K562 (cell line): ENCODE measurements at regions not wholly inside any gene's neighbourhood (a gene's known extent, or its start where the extent isn't known, plus 50 kb on each side); places are given as distances from the start of the nearest gene placed in this dataset.

Source experiments
- ATAC-seq: fragments of 200-7000 bp; cut with Tn5 transposase; 3 replicates; pipeline ENCODE4 v1.9.1; 2020; ENCODE audit warnings: moderate library complexity
- BruUV-seq: library from RNA; stranded (reverse); fragments of 400-500 nt; replicated peaks from 2 replicates; lab custom pipeline; 2021; lab: Mats Ljungman, UMichigan
- CTCF ChIA-PET: fragments of 300-600 bp; formaldehyde crosslinking; extraction: SDS; loops from one replicate; lab custom pipeline; 2021; ENCODE audit warnings: low intra/inter-chr PET ratio; lab: Yijun Ruan, JAX
- POLR2A ChIA-PET: fragments of 300-600, 350-650 bp; sonication (Branson Sonifier 250); formaldehyde crosslinking; extraction: SDS; loops from one replicate; lab custom pipeline; 2021; ENCODE audit warnings: antibody characterized with exemption, inconsistent platforms; lab: Yijun Ruan, JAX
- DNase-seq, 4 experiments: peaks; one replicate each; pipeline versions ENCODE4 v3.0.0 to v3.0.0-alpha.2; 2011 to 2018; ENCODE audit warnings: low spot score in 3 of 4, mixed read lengths in 3 of 4; ENCODE audit errors: extremely low read depth in 1 of 4
- FAIRE-seq: peaks from 2 replicates; lab custom pipeline; 2011; peaks lifted over from hg19 to GRCh38; lab: Jason Lieb, UNC
- H2AFZ ChIP-seq: 2 replicates; pipeline ENCODE4 v1.6.0; 2011; ENCODE audit warnings: low read depth, low read length, control low read depth, inconsistent platforms
- H3K27ac ChIP-seq: fragments of 200-600 bp; 3 replicates; pipeline ENCODE4 v1.8.0; 2011; ENCODE audit warnings: low read depth, mild to moderate bottlenecking, control low read depth, inconsistent platforms, low read length, moderate library complexity, mixed read lengths; ENCODE audit errors: extremely low read depth
- H3K27me3 ChIP-seq, 2 experiments: fragments of 300-600 bp in 1 of 2; 2 replicates in 1 of 2; 3 replicates in 1 of 2; pipeline versions ENCODE4 v1.6.0 to v1.8.0; 2011; ENCODE audit warnings: inconsistent platforms in 2 of 2, low read length in 2 of 2, mild to moderate bottlenecking in 1 of 2, mixed read lengths in 1 of 2, moderate library complexity in 1 of 2; ENCODE audit not compliant: control insufficient read depth in 2 of 2, insufficient read depth in 2 of 2
- H3K36me3 ChIP-seq: fragments of 300-600 bp; 3 replicates; pipeline ENCODE4 v1.8.0; 2011; ENCODE audit warnings: mild to moderate bottlenecking, low read length, inconsistent platforms; ENCODE audit not compliant: control insufficient read depth, insufficient read depth
- H3K4me1 ChIP-seq, 2 experiments: fragments of 200-600 bp in 1 of 2; replicated peaks in 1 of 2; 2 replicates in 1 of 2; 3 replicates in 1 of 2; pipeline versions ENCODE4 v1.5.1 to v1.8.0; 2011; ENCODE audit warnings: inconsistent platforms in 2 of 2, low read length in 2 of 2, mild to moderate bottlenecking in 1 of 2, mixed read lengths in 1 of 2, moderate library complexity in 1 of 2; ENCODE audit not compliant: control insufficient read depth in 2 of 2, insufficient read depth in 2 of 2
- H3K4me2 ChIP-seq: 2 replicates; pipeline ENCODE4 v1.6.1; 2011; ENCODE audit warnings: low read length, control low read depth, inconsistent platforms, mixed read lengths; ENCODE audit not compliant: insufficient read depth
- H3K4me3 ChIP-seq: fragments of 200-600 bp; sonication (generic), shearing (Covaris generic); 2 replicates; pipeline ENCODE4 v1.5.1; 2016; ENCODE audit warnings: control low read depth, inconsistent platforms
- H3K79me2 ChIP-seq: fragments of 200-600 bp; 3 replicates; pipeline ENCODE4 v1.8.0; 2011; ENCODE audit warnings: low read length, inconsistent platforms; ENCODE audit not compliant: control insufficient read depth, insufficient read depth
- H3K9ac ChIP-seq, 2 experiments: 2 replicates each; pipeline versions ENCODE4 v1.6.0 to v1.6.1; 2011; ENCODE audit warnings: low read depth in 2 of 2, low read length in 2 of 2, control low read depth in 1 of 2, inconsistent platforms in 1 of 2, mild to moderate bottlenecking in 1 of 2, mixed read lengths in 1 of 2; ENCODE audit not compliant: insufficient read depth in 1 of 2
- H3K9me1 ChIP-seq: one replicate; pipeline ENCODE4 v1.6.0; 2011; ENCODE audit warnings: inconsistent platforms, mild to moderate bottlenecking, low read length, moderate library complexity; ENCODE audit not compliant: control insufficient read depth, insufficient read depth
- H3K9me3 ChIP-seq: replicated peaks from 2 replicates; pipeline ENCODE4 v1.5.1; 2011; ENCODE audit warnings: low read depth, low read length, inconsistent platforms; ENCODE audit not compliant: control insufficient read depth, insufficient read depth
- H4K20me1 ChIP-seq: replicated peaks from 2 replicates; pipeline ENCODE4 v1.6.1; 2011; ENCODE audit warnings: low read length, inconsistent platforms, mixed read lengths; ENCODE audit not compliant: control insufficient read depth, insufficient read depth
- BRD4 ChIP-seq: fragments of 200-600 bp; sonication (generic); IDR thresholded peaks from 2 replicates; pipeline ENCODE4 v1.6.1; 2017; ENCODE audit warnings: inconsistent platforms
- CAMTA2 ChIP-seq: fragments of 250-450 bp; sonication (Bioruptor Pico); conservative IDR thresholded peaks from 2 replicates; pipeline ENCODE4 v1.5.1; 2022
- CBFA2T2 ChIP-seq: fragments of 450-650 bp; conservative IDR thresholded peaks from 2 replicates; pipeline ENCODE4 v1.6.1; 2017; ENCODE audit warnings: mild to moderate bottlenecking
- CBX3 ChIP-seq, 2 experiments: IDR thresholded peaks; 1 replicate in 1 of 2; 2 replicates in 1 of 2; pipeline ENCODE4 v1.6.1; 2012; ENCODE audit warnings: inconsistent platforms in 2 of 2, low read length in 2 of 2, borderline replicate concordance in 1 of 2, control low read depth in 1 of 2
- IRF2 ChIP-seq: sonication (generic); formaldehyde crosslinking; IDR thresholded peaks from 2 replicates; pipeline ENCODE4 v1.8.1; 2022; ENCODE audit warnings: mild to moderate bottlenecking, missing genetic modification reagents
- MAFK ChIP-seq: IDR thresholded peaks from 2 replicates; pipeline ENCODE4 v1.6.1; 2011; ENCODE audit warnings: low read length, improper control_type of control experiment
- NONO ChIP-seq, 2 experiments: fragments of 200-400 bp in 1 of 2; fragments of 450-650 bp in 1 of 2; formaldehyde crosslinking in 1 of 2; IDR thresholded peaks; 2 replicates each; pipeline ENCODE4 v1.6.1; 2017; ENCODE audit warnings: low read depth in 2 of 2, mild to moderate bottlenecking in 2 of 2, moderate library complexity in 2 of 2, low read length in 1 of 2
- NR2C2 ChIP-seq, 2 experiments: fragments of 200-800 bp in 1 of 2; sonication (Bioruptor generic) in 1 of 2; sonication (generic) in 1 of 2; formaldehyde crosslinking in 1 of 2; IDR thresholded peaks; 2 replicates each; pipeline versions ENCODE4 v1.6.1 to v1.8.0; 2016 to 2022; ENCODE audit warnings: mild to moderate bottlenecking in 1 of 2, missing compliant biosample characterization in 1 of 2, missing genetic modification characterization in 1 of 2, missing genetic modification reagents in 1 of 2
- RFX1 ChIP-seq: fragments of 450-650 bp; IDR thresholded peaks from 2 replicates; pipeline ENCODE4 v1.6.1; 2016; ENCODE audit warnings: mild to moderate bottlenecking, moderate library complexity
- ZC3H8 ChIP-seq: fragments of 450-650 bp; IDR thresholded peaks from 2 replicates; pipeline ENCODE4 v1.6.1; 2017
- ZNF778 ChIP-seq: fragments of 450-650 bp; formaldehyde crosslinking; IDR thresholded peaks from 2 replicates; pipeline ENCODE4 v1.4.0; 2020; ENCODE audit warnings: mild to moderate bottlenecking, moderate library complexity
- WGBS: fragments of 100-300 bp; shearing (Covaris generic); methylation state at CpG from one replicate; pipeline ENCODE4 v1.1.6; 2016; ENCODE audit warnings: low coverage, mixed read lengths; ENCODE audit not compliant: insufficient coverage; ENCODE audit errors: missing lambda C conversion rate; 5-methylcytosine and 5-hydroxymethylcytosine counted together
- in situ Hi-C: fragments of 300-500 bp; cut with MboI; formaldehyde crosslinking; loops from 4 replicates; pipeline ENCODE4 v1.15.0; 2018; ENCODE audit warnings: inconsistent platforms, mixed read lengths
- intact Hi-C: fragments of 100-400 bp; cut with micrococcal nuclease; formaldehyde crosslinking; loops from 2 replicates; pipeline ENCODE4 v1.14.2; 2022
- TF ChIP-seq, protein P1 (sequence below): sonication (generic); formaldehyde crosslinking; IDR thresholded peaks from 2 replicates; pipeline ENCODE4 v1.8.0; 2022; ENCODE audit warnings: mild to moderate bottlenecking, missing genetic modification reagents, borderline replicate concordance
- TF ChIP-seq, protein P2 (sequence below): fragments of 250-450 bp; sonication (Bioruptor Pico); IDR thresholded peaks from 2 replicates; pipeline ENCODE4 v1.8.0; 2021; ENCODE audit warnings: borderline replicate concordance, mild to moderate bottlenecking, moderate library complexity; ENCODE audit not compliant: poor library complexity, severe bottlenecking
- TF ChIP-seq, protein P3 (sequence below): fragments of 450-650 bp; IDR thresholded peaks from 2 replicates; pipeline ENCODE4 v1.6.1; 2016; ENCODE audit warnings: missing biosample characterization, missing genetic modification characterization

DNA sequence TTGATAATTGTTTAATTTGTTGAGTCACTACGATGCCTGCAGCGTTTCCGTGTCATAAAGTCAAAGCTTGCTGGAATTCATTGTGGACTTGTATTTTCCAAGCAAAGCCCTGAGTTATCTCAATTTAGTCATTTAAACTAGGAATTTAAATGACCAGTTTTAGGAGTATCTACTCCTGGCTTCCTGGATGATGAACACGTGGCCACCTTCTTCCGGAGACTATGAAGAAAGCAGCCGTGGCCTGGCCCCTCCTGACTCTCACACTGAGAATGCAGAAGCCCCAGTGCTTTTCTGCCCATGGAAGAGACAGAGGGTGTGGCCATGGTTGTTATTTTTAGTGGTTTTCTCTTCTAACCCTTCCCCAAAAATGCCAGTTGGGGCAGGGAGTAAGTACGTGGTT is 250.7 kb upstream of the GATB start (continued):
- TF ChIP-seq, protein P1, sequence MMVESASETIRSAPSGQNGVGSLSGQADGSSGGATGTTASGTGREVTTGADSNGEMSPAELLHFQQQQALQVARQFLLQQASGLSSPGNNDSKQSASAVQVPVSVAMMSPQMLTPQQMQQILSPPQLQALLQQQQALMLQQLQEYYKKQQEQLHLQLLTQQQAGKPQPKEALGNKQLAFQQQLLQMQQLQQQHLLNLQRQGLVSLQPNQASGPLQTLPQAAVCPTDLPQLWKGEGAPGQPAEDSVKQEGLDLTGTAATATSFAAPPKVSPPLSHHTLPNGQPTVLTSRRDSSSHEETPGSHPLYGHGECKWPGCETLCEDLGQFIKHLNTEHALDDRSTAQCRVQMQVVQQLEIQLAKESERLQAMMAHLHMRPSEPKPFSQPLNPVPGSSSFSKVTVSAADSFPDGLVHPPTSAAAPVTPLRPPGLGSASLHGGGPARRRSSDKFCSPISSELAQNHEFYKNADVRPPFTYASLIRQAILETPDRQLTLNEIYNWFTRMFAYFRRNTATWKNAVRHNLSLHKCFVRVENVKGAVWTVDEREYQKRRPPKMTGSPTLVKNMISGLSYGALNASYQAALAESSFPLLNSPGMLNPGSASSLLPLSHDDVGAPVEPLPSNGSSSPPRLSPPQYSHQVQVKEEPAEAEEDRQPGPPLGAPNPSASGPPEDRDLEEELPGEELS (CRISPR knock-in tag): no peak
- no peak for TF ChIP-seq CBX3 (IDR thresholded peaks at IDR 0.05; ENCODE audit: borderline replicate concordance in 1 of 2, low read length in 2 of 2)
- TF ChIP-seq, protein P2, sequence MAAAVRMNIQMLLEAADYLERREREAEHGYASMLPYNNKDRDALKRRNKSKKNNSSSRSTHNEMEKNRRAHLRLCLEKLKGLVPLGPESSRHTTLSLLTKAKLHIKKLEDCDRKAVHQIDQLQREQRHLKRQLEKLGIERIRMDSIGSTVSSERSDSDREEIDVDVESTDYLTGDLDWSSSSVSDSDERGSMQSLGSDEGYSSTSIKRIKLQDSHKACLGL (CRISPR knock-in tag): no peak

DNA sequence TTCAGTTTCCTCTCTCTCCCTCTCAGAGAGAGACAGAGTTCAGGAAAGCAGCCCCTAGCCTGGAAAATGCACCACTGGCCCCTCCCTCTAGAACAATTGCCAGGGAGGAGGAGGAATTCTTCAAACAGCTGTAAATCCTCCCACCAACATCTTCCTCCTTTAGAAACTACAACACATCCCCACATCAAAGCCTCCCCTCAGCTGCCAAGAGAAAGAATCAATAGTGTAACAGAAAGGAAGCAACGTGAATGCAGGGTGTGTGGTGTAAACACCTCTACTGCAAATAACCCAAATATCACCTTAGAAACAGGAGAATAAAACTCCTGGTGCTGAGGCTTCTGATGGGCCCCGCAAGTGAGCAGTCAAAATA is 249.9 kb upstream of the GATB start:
- Histone ChIP-seq H3K27me3 (no peaks in the 10 kb centered on the region), H3K36me3 (no peaks in the 10 kb centered on the region), H4K20me1 (no peaks in the 10 kb centered on the region), H3K9me3 (no peaks in the 10 kb centered on the region), H3K4me1 (no peaks in the 10 kb centered on the region), H3K79me2 (no peaks in the 10 kb centered on the region), H2AFZ (no peak overlapping the region), H3K9me1 (no peaks in the 10 kb centered on the region), H3K4me3 (no peak overlapping the region), H3K27ac (no peak overlapping the region), H3K9ac (no peak overlapping the region), H3K4me2 (no peak overlapping the region)
- BruUV-seq: no TSS peak
- intact Hi-C loops (no loop called here), in situ Hi-C loops (no loop called here)
- no peak for ATAC-seq
- ChIA-PET POLR2A (no interaction called here), CTCF (no interaction called here)
- no peak for FAIRE-seq
- WGBS: 0% methylated on average over 1 of the region's 2 CpGs
- no peak for DNase-seq
- TF ChIP-seq CAMTA2 (CRISPR knock-in tag) (no peak), ZC3H8 (no peak), MAFK (no peak), ZNF778 (CRISPR knock-in tag) (no peak), BRD4 (no peak), NR2C2 (CRISPR knock-in tag; IDR thresholded peaks at IDR 0.05) (no peak), NR2C2 (tag; IDR thresholded peaks at IDR 0.05) (no peak), RFX1 (no peak), IRF2 (CRISPR knock-in tag) (no peak), CBFA2T2 (no peak), NONO (IDR thresholded peaks at IDR 0.05; ENCODE audit: low read depth in 2 of 2, low read length in 1 of 2) (no peak)
- TF ChIP-seq, protein P1 (CRISPR knock-in tag): no peak
- TF ChIP-seq, protein P3, sequence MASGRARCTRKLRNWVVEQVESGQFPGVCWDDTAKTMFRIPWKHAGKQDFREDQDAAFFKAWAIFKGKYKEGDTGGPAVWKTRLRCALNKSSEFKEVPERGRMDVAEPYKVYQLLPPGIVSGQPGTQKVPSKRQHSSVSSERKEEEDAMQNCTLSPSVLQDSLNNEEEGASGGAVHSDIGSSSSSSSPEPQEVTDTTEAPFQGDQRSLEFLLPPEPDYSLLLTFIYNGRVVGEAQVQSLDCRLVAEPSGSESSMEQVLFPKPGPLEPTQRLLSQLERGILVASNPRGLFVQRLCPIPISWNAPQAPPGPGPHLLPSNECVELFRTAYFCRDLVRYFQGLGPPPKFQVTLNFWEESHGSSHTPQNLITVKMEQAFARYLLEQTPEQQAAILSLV (tag): no peak
